CD4-positive, alpha-beta T cell treated with Interleukin-4 for 4 hours (primary cell): ENCODE measurements at regions not wholly inside any gene's neighbourhood (a gene's known extent, or its start where the extent isn't known, plus 50 kb on each side); places are given as distances from the start of the nearest gene placed in this dataset.
"Not testable (repeated sequence)": the region's sequence is repeated elsewhere in the genome, so short reads cannot be mapped to it uniquely, and the experiment has no call there.

Experiments used
- DNase-seq: peaks from one replicate; pipeline ENCODE4 v3.0.0-alpha.2; 2020

GRCh38 chr6:121549736-121550135 is 114.3 kb downstream of the GJA1 start:
- no peak for DNase-seq

- DNase-seq = no peak
Observed at GRCh38 chr6:121550491-121551010, 115.1 kb downstream of the GJA1 start.

- no peak for DNase-seq
Observed at GRCh38 chr6:121555201-121555600, 119.8 kb downstream of the GJA1 start.

GRCh38 chr6:121556149-121556548 is 120.7 kb downstream of the GJA1 start:
- DNase-seq = not testable (repeated sequence)

- DNase-seq = no peak
Observed at GRCh38 chr6:121557146-121557940, 121.9 kb downstream of the GJA1 start.

GRCh38 chr6:121559611-121560269 is 124.3 kb downstream of the GJA1 start:
- DNase-seq = no peak

GRCh38 chr6:121560476-121560875 is 125.0 kb downstream of the GJA1 start:
- DNase-seq = no peak

- no peak for DNase-seq
Observed at GRCh38 chr6:121563286-121563685, 127.8 kb downstream of the GJA1 start.

- not testable (repeated sequence) for DNase-seq
Observed at GRCh38 chr6:121564529-121564928, 129.1 kb downstream of the GJA1 start.

GRCh38 chr6:121571455-121571854 is 136.0 kb downstream of the GJA1 start:
- no peak for DNase-seq

- no peak for DNase-seq
Observed at GRCh38 chr6:121573481-121573880, 138.0 kb downstream of the GJA1 start.

- no peak for DNase-seq
Observed at GRCh38 chr6:121578216-121578615, 142.8 kb downstream of the GJA1 start.

- no peak for DNase-seq
Observed at GRCh38 chr6:121579478-121579877, 144.0 kb downstream of the GJA1 start.

GRCh38 chr6:121581327-121581726 is 145.9 kb downstream of the GJA1 start:
- DNase-seq = no peak

GRCh38 chr6:121582262-121582661 is 146.8 kb downstream of the GJA1 start:
- DNase-seq = no peak

- no peak for DNase-seq
Observed at GRCh38 chr6:121584586-121585369, 149.3 kb downstream of the GJA1 start.

GRCh38 chr6:121590438-121590837 is 155.0 kb downstream of the GJA1 start:
- no peak for DNase-seq

GRCh38 chr6:121590916-121591315 is 155.5 kb downstream of the GJA1 start:
- DNase-seq = no peak

- DNase-seq = no peak
Observed at GRCh38 chr6:121592261-121592935, 157.0 kb downstream of the GJA1 start.

GRCh38 chr6:121593011-121593641 is 157.7 kb downstream of the GJA1 start:
- no peak for DNase-seq

GRCh38 chr6:121594053-121594452 is 158.6 kb downstream of the GJA1 start:
- DNase-seq = no peak

GRCh38 chr6:121595646-121596045 is 160.2 kb downstream of the GJA1 start:
- DNase-seq = no peak
